ENCODE measurements at regions not wholly inside any gene's neighbourhood (a gene's known extent, or its start where the extent isn't known, plus 50 kb on each side); places are given as distances from the start of the nearest gene placed in this dataset.
A peak's percentile ranks its signal among the peaks of the same experiment; 100 is the strongest.

DNA sequence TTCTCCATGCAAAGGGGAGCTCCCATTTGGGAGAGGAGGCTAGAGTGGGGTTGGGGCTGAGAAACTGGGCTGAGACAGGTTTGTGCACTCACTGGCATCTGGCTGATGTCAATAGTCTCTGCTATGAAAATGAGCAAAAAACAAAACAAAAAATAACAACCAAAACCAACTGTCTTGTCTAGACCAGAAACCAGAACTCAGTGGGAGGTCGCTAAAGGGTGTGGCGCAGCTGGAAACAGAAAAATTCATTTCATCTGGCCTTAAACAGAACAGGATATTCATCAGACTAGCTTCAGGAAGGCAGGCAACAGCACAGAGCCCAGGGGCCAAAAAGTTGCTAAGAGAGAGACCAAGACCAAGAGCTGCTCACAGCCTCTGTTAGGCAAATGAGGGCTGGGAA, 126.1 kb downstream of the THNSL2 start:
- TF ChIP-seq, protein P1, sequence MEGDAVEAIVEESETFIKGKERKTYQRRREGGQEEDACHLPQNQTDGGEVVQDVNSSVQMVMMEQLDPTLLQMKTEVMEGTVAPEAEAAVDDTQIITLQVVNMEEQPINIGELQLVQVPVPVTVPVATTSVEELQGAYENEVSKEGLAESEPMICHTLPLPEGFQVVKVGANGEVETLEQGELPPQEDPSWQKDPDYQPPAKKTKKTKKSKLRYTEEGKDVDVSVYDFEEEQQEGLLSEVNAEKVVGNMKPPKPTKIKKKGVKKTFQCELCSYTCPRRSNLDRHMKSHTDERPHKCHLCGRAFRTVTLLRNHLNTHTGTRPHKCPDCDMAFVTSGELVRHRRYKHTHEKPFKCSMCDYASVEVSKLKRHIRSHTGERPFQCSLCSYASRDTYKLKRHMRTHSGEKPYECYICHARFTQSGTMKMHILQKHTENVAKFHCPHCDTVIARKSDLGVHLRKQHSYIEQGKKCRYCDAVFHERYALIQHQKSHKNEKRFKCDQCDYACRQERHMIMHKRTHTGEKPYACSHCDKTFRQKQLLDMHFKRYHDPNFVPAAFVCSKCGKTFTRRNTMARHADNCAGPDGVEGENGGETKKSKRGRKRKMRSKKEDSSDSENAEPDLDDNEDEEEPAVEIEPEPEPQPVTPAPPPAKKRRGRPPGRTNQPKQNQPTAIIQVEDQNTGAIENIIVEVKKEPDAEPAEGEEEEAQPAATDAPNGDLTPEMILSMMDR (IDR thresholded peaks at IDR 0.05): no peak
- TF ChIP-seq EP300 (IDR thresholded peaks at IDR 0.05) (no peak), POLR2AphosphoS5 (IDR thresholded peaks at IDR 0.05) (no peak), POLR2A (IDR thresholded peaks at IDR 0.05) (no peak)
- H3K9me3 ChIP-seq: no peaks in the 10 kb centered on the region
- no peak for DNase-seq
- H3K36me3 ChIP-seq: no peaks in the 10 kb centered on the region
- no peaks in the 10 kb centered on the region for H3K27me3 ChIP-seq
- ATAC-seq (ENCODE audit: low FRiP score in 2 of 2): no peak
- WGBS, 2 donors: 89 to 91% methylated on average over 2 of the region's 2 CpGs
- no peak overlapping the region for H3K27ac ChIP-seq
- no peaks in the 10 kb centered on the region for H3K4me1 ChIP-seq
- no peak overlapping the region for H3K4me3 ChIP-seq

DNA sequence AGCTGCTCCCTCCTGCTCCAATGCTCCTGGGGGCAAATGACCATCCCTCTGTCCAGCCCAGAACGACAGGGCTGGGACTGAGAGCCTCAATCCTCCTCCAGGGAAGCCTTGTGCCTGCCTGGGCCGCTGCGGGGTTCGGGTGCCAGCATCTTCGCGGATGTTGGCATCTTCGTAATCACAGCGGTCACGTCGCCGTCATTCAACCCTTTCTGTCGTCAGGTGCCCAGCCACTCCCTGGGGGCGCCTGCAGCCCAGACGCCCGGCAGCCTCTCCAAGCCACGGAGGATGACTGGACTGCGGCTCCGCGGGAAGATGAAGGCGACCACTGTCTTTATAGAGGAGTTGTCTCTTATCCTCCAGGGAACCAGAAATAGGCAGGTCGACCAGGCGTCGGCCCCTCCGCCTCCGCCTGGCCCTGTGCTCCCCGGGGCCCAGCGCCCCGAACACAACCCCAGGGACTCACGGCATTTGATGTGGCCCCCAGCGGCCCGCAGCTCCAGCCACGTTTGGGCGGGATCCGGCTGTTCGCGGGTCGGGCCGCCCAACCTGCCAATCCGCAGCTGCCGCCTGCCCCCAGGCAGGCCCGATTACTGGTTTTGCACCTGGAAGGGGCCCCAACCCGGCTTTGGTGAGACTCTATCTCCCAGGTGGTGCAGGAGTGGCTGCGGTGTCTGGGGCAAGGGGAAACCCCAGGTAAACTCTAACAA, 113.9 kb downstream of the THNSL2 start:
- no peak overlapping the region for H3K27ac ChIP-seq
- H3K4me1 ChIP-seq: peaks cover 0 to 7% (median 0%) of the 10 kb centered on the region in 4 donors
- no peaks in the 10 kb centered on the region for H3K9me3 ChIP-seq
- ATAC-seq (ENCODE audit: low FRiP score in 2 of 2) (no peak), DNase-seq (peak in 1 of 2 donors; percentile 67)
- TF ChIP-seq POLR2AphosphoS5 (IDR thresholded peaks at IDR 0.05) (no peak), POLR2A (IDR thresholded peaks at IDR 0.05) (no peak), EP300 (IDR thresholded peaks at IDR 0.05) (no peak)
- TF ChIP-seq, protein P1 (IDR thresholded peaks at IDR 0.05): no peak
- peaks cover 0 to 7% (median 4%) of the 10 kb centered on the region in 4 donors for H3K27me3 ChIP-seq
- 47 to 57% methylated on average over 19 to 40 of the region's 43 CpGs for WGBS, 2 donors
- H3K36me3 ChIP-seq: no peaks in the 10 kb centered on the region
- H3K4me3 ChIP-seq: no peak overlapping the region

DNA sequence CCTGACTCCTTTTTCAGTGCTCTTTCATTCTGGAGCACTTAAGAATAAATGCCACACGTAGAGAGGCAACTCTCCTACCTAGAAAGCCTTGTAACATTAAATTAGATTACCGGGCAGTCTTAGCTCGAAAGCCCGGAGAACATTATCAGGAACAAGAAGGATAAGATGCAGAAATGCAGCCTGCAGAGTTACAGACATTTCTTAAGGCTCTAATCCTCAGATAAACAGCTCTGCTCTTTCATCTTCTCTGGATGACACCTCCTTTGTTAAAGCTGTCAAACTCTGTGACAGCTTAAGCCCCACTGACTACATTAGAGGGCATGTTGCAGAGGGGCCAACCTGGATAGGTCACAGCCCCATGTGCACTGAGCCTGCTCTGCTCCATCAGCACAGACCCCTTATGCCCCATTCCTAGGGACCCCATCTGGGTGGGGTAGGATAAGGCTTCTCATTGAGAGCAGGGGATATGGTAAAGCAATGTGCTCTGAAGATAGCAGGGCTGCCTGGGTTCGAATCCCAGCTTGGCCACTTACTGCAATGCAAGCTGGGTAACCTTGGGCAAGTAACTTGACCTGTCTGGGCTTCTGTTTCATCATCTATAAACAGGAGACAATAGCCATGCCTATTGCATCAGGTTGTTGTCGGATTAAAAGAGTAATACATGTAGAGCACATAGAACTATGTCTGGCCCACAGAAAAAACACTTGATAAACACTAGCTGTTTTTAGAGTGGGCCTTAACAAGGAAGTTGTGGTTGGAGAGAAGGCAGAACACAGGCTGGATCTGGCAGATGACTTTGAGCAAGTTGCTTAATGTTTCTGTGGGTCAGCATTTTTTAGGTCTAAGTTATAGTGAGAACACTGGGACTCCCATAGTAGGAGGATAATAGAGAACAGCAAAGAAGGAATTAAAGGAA, 111.4 kb downstream of the THNSL2 start:
- H3K9me3 ChIP-seq: peaks cover 0 to 3% (median 0%) of the 10 kb centered on the region in 4 donors
- peaks cover 0 to 7% (median 4%) of the 10 kb centered on the region in 4 donors for H3K27me3 ChIP-seq
- DNase-seq (peak in 1 of 2 donors; percentile 55), ATAC-seq (ENCODE audit: low FRiP score in 2 of 2) (peak; percentile 72 to 83)
- H3K4me3 ChIP-seq: no peak overlapping the region
- WGBS, 2 donors: 48 to 62% methylated on average over 6 of the region's 6 CpGs
- no peak overlapping the region for H3K27ac ChIP-seq
- TF ChIP-seq POLR2A (IDR thresholded peaks at IDR 0.05) (no peak), POLR2AphosphoS5 (IDR thresholded peaks at IDR 0.05) (peak; percentile 12 to 22), EP300 (IDR thresholded peaks at IDR 0.05) (no peak)
- TF ChIP-seq, protein P1 (IDR thresholded peaks at IDR 0.05): no peak
- peaks cover 0 to 7% (median 0%) of the 10 kb centered on the region in 4 donors for H3K4me1 ChIP-seq
- no peaks in the 10 kb centered on the region for H3K36me3 ChIP-seq

DNA sequence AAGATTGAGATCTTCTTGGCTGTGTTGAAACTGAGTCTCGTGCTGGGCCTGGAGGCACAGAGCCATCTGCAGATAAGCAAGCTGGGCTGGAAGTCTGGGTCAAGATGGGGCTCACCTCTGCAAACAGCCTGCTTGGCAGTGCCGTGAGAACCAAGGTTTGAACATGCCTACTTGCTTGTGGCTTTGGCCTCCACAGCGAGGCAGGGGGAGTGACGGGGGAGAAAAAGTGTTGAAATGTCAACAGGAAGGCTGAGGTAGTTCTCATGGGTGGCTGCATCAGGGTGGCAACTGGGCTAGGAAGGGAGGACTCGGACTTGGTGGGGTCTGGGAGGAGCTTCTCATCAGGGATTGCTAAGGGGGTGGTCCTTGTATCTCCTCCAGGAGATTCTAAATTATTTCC, 99.7 kb downstream of the THNSL2 start:
- H3K4me1 ChIP-seq: no peaks in the 10 kb centered on the region
- no peaks in the 10 kb centered on the region for H3K36me3 ChIP-seq
- no peaks in the 10 kb centered on the region for H3K27me3 ChIP-seq
- no peak overlapping the region for H3K27ac ChIP-seq
- ATAC-seq (ENCODE audit: low FRiP score in 2 of 2): no peak
- H3K4me3 ChIP-seq: no peak overlapping the region
- 76% methylated on average over 5 of the region's 5 CpGs for whole genome bisulfite sequencing, 2 donors
- no peak for DNase-seq
- TF ChIP-seq POLR2A (IDR thresholded peaks at IDR 0.05) (no peak), EP300 (IDR thresholded peaks at IDR 0.05) (no peak), POLR2AphosphoS5 (IDR thresholded peaks at IDR 0.05) (no peak)
- TF ChIP-seq, protein P1 (IDR thresholded peaks at IDR 0.05): no peak
- peaks cover 0 to 9% (median 3%) of the 10 kb centered on the region in 4 donors for H3K9me3 ChIP-seq

Measured in upper lobe of left lung (tissue), 6 donors.